MM.1S (cell line): ENCODE measurements at regions not wholly inside any gene's neighbourhood (a gene's known extent, or its start where the extent isn't known, plus 50 kb on each side); places are given as distances from the start of the nearest gene placed in this dataset.

ENCODE experiments used
- DNase-seq: peaks from one replicate; pipeline ENCODE4 v3.0.0-alpha.2; 2015
- H2AFZ ChIP-seq: fragments of 300-600 bp; sonication (generic); 2 replicates; pipeline ENCODE4 v1.6.0; 2016; ENCODE audit warnings: antibody characterized with exemption, low read length
- H3F3A ChIP-seq: fragments of 300-600 bp; sonication (generic); 2 replicates; pipeline ENCODE4 v1.6.1; 2016; ENCODE audit warnings: mild to moderate bottlenecking, antibody characterized with exemption, low read length, moderate library complexity, mixed read lengths; ENCODE audit not compliant: insufficient read depth
- H3K27ac ChIP-seq: fragments of 300-600 bp; sonication (generic); 2 replicates; pipeline ENCODE4 v1.5.1; 2016; ENCODE audit warnings: mild to moderate bottlenecking, low read length
- H3K27me3 ChIP-seq: fragments of 300-600 bp; sonication (generic); replicated peaks from 2 replicates; pipeline ENCODE4 v1.6.0; 2016; ENCODE audit warnings: low read length; ENCODE audit not compliant: insufficient read depth
- H3K36me3 ChIP-seq: fragments of 300-600 bp; sonication (generic); replicated peaks from 2 replicates; pipeline ENCODE4 v1.6.1; 2016; ENCODE audit warnings: mild to moderate bottlenecking, low read length, mixed read lengths; ENCODE audit not compliant: insufficient read depth
- H3K4me1 ChIP-seq: fragments of 300-600 bp; sonication (generic); 2 replicates; pipeline ENCODE4 v1.6.1; 2016; ENCODE audit warnings: low read length, mixed read lengths
- H3K4me2 ChIP-seq: fragments of 300-600 bp; sonication (generic); 2 replicates; pipeline ENCODE4 v1.6.0; 2016; ENCODE audit warnings: low read depth, low read length
- H3K4me3 ChIP-seq: fragments of 300-600 bp; sonication (generic); 2 replicates; pipeline ENCODE4 v1.5.1; 2016; ENCODE audit warnings: low read length, mixed read lengths
- H3K79me2 ChIP-seq: fragments of 300-600 bp; sonication (generic); 2 replicates; pipeline ENCODE4 v1.6.1; 2016; ENCODE audit warnings: mixed run types, low read length, mixed read lengths
- H3K9ac ChIP-seq: fragments of 300-600 bp; sonication (generic); 2 replicates; pipeline ENCODE4 v1.6.1; 2016; ENCODE audit warnings: low read length, mixed read lengths
- H3K9me2 ChIP-seq: fragments of 300-600 bp; sonication (generic); replicated peaks from 2 replicates; pipeline ENCODE4 v1.6.1; 2016; ENCODE audit warnings: mild to moderate bottlenecking, low read length, mixed read lengths; ENCODE audit not compliant: insufficient read depth
- H3K9me3 ChIP-seq: fragments of 300-600 bp; sonication (generic); replicated peaks from 2 replicates; pipeline ENCODE4 v1.6.1; 2016; ENCODE audit warnings: mild to moderate bottlenecking, low read length, mixed read lengths; ENCODE audit not compliant: insufficient read depth
- H4K20me1 ChIP-seq: fragments of 300-600 bp; sonication (generic); 2 replicates; pipeline ENCODE4 v1.6.1; 2016; ENCODE audit warnings: mild to moderate bottlenecking, low read length, moderate library complexity, mixed read lengths; ENCODE audit not compliant: insufficient read depth
- EZH2 ChIP-seq: fragments of 300-600 bp; sonication (generic); optimal IDR thresholded peaks from 2 replicates; pipeline ENCODE3; 2017; ENCODE audit warnings: low read depth, mild to moderate bottlenecking, antibody characterized with exemption, low read length, mixed read lengths
- EZH2phosphoT487 ChIP-seq: fragments of 300-600 bp; sonication (generic); IDR thresholded peaks from 2 replicates; pipeline ENCODE4 v1.6.1; 2018; ENCODE audit warnings: antibody characterized with exemption, low read length
- TF ChIP-seq, protein P1 (sequence below): fragments of 300-600 bp; sonication (generic); IDR thresholded peaks from 2 replicates; pipeline ENCODE4 v1.5.1; 2016; ENCODE audit warnings: antibody characterized with exemption, low read length, mixed read lengths

GRCh38 chrX:9233141-9233540, 199.2 kb upstream of the FAM9B start:
- Histone ChIP-seq H3K36me3 (no peaks in the 10 kb centered on the region), H3K9me2 (no peaks in the 10 kb centered on the region), H2AFZ (no peak overlapping the region), H3K9ac (no peak overlapping the region), H3K9me3 (no peaks in the 10 kb centered on the region), H3K27me3 (no peaks in the 10 kb centered on the region), H3K79me2 (no peaks in the 10 kb centered on the region), H4K20me1 (no peaks in the 10 kb centered on the region), H3K4me2 (no peak overlapping the region), H3K4me3 (no peak overlapping the region), H3K4me1 (no peaks in the 10 kb centered on the region), H3F3A (no peaks in the 10 kb centered on the region), H3K27ac (no peak overlapping the region)
- no peak for TF ChIP-seq EZH2phosphoT487
- DNase-seq = no peak

DNA sequence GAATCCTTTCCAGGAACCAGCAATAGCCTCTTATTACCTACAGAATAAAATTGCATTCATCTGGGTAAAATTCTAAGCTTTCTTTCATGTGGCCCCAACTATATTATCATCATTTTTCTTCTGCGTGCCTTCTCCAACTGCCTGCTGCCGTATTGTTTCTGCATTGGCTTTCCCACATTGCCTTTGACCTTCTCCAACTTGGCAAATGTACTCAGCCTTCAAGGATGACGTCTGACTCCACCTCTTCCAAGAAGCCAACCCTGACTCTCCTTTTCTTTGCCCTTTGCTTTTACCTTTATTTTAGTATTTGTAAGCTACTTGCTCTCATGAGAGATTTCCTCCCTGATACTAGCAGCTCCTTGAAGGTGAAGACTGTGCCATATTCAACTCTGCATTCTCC, 200.4 kb upstream of the FAM9B start:
- DNase-seq = no peak
- Histone ChIP-seq H3K4me2 (no peak overlapping the region), H3K27ac (no peak overlapping the region), H3K79me2 (no peaks in the 10 kb centered on the region), H3K9ac (no peak overlapping the region), H3K4me1 (no peaks in the 10 kb centered on the region), H3K27me3 (no peaks in the 10 kb centered on the region), H4K20me1 (no peaks in the 10 kb centered on the region), H3K4me3 (no peak overlapping the region), H2AFZ (no peak overlapping the region), H3K9me3 (no peaks in the 10 kb centered on the region), H3K36me3 (no peaks in the 10 kb centered on the region), H3F3A (no peaks in the 10 kb centered on the region), H3K9me2 (no peaks in the 10 kb centered on the region)
- no peak for TF ChIP-seq EZH2
- TF ChIP-seq EZH2phosphoT487 = no peak
- TF ChIP-seq, protein P1, sequence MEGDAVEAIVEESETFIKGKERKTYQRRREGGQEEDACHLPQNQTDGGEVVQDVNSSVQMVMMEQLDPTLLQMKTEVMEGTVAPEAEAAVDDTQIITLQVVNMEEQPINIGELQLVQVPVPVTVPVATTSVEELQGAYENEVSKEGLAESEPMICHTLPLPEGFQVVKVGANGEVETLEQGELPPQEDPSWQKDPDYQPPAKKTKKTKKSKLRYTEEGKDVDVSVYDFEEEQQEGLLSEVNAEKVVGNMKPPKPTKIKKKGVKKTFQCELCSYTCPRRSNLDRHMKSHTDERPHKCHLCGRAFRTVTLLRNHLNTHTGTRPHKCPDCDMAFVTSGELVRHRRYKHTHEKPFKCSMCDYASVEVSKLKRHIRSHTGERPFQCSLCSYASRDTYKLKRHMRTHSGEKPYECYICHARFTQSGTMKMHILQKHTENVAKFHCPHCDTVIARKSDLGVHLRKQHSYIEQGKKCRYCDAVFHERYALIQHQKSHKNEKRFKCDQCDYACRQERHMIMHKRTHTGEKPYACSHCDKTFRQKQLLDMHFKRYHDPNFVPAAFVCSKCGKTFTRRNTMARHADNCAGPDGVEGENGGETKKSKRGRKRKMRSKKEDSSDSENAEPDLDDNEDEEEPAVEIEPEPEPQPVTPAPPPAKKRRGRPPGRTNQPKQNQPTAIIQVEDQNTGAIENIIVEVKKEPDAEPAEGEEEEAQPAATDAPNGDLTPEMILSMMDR = no peak

DNA sequence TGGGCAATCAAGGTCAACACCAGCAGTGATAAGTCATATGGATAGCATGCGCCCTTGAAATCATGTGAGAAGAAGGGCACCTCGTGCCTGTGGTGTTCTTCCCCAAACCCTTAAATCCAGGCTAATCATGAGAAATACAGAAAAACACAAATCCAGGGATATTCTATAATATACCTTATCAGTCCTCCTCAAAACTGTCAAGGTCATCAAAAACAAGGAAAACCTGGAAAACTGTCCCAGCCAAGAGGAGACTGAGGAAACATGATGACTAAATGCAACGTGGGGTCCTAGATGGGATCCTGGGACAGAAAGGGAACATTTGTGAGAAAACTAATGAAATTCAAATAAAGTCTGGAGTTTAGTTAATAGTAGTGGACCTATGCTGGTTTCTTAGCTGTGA, 201.8 kb upstream of the FAM9B start:
- Histone ChIP-seq H3K36me3 (no peaks in the 10 kb centered on the region), H3K79me2 (no peaks in the 10 kb centered on the region), H4K20me1 (no peaks in the 10 kb centered on the region), H3K4me3 (no peak overlapping the region), H3K9me3 (no peaks in the 10 kb centered on the region), H3K27ac (no peak overlapping the region), H3K9ac (no peak overlapping the region), H3K4me1 (no peaks in the 10 kb centered on the region), H3K27me3 (no peaks in the 10 kb centered on the region), H3K9me2 (no peaks in the 10 kb centered on the region), H3K4me2 (no peak overlapping the region), H3F3A (no peaks in the 10 kb centered on the region), H2AFZ (no peak overlapping the region)
- DNase-seq = no peak
- no peak for TF ChIP-seq EZH2phosphoT487
- TF ChIP-seq, protein P1 = no peak
- no peak for TF ChIP-seq EZH2

DNA sequence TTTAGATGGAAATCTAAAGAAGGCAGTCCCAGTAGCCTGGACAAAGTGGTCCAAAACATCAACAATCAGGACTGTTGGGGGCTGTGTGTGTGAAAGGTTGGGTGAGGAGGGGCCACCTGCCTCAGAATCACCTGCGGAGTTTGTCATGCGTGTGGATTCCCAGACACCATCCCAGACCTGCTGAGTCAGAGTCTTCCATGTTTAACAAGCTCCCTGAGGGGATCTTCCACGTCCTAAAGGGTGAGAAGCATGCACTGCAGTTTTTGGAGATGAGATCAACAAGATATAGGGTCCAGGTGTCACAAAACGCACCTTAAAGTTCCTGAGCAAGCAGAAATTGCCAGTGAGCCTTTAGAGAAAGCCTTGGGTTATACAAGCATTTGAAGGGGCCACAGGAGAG, 207.0 kb upstream of the FAM9B start:
- Histone ChIP-seq H3K9ac (no peak overlapping the region), H3K4me1 (no peaks in the 10 kb centered on the region), H4K20me1 (no peaks in the 10 kb centered on the region), H3K79me2 (no peaks in the 10 kb centered on the region), H3K27ac (no peak overlapping the region), H3K9me2 (no peaks in the 10 kb centered on the region), H3F3A (no peaks in the 10 kb centered on the region), H3K36me3 (no peaks in the 10 kb centered on the region), H3K4me2 (no peak overlapping the region), H3K4me3 (no peak overlapping the region), H3K9me3 (no peaks in the 10 kb centered on the region), H3K27me3 (no peaks in the 10 kb centered on the region), H2AFZ (no peak overlapping the region)
- TF ChIP-seq, protein P1 = no peak
- TF ChIP-seq EZH2phosphoT487 = no peak
- no peak for TF ChIP-seq EZH2
- no peak for DNase-seq
